Fibroblast of upper back skin (primary cell): ENCODE measurements at regions not wholly inside any gene's neighbourhood (a gene's known extent, or its start where the extent isn't known, plus 50 kb on each side); places are given as distances from the start of the nearest gene placed in this dataset.

Experiments used
- DNase-seq: peaks from one replicate; pipeline ENCODE4 v3.0.0-alpha.2; 2013

DNA sequence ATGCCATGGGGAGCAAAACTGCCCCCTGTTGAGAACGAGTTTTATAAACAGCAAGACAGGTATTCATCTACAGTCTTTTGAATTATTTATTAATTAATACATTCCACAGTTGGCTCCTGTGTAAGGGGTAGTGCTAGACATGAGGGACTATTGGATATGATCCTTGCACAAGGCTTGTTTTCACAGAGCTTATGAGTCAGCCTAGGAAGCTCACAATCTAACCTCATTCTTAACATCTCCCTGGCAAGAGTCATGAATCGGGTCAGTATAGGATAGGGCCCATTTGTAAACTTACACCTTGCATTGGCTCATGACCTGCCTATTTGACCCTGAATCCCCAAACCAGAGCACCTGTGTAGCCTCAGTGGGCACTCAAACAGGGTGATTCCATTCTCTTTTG is 209.1 kb upstream of the HCCS start:
- peak; percentile 49 for DNase-seq

GRCh38 chrX:10903523-10903922 is 207.6 kb upstream of the HCCS start:
- no peak for DNase-seq

GRCh38 chrX:10904220-10904619 is 206.9 kb upstream of the HCCS start:
- DNase-seq: peak; percentile 77

DNA sequence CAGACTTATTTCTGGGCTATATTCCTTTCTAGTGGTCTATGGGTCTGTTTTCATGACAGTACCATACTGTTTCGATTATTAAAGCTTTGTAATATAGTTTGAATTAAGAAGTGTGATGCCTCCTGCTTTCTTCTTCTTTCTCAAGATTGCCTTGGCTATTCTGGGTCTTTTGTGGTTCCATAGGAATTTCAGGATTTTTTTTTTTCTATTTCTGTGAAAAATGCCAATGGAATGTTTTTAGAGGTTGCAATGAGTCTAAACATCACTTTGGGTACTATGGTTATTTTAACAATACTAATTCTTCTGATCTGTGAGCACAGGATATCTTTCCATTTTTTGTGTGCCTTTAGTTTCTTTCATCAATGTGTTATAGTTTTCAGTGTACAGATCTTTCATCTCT is 204.3 kb upstream of the HCCS start:
- no peak for DNase-seq

DNA sequence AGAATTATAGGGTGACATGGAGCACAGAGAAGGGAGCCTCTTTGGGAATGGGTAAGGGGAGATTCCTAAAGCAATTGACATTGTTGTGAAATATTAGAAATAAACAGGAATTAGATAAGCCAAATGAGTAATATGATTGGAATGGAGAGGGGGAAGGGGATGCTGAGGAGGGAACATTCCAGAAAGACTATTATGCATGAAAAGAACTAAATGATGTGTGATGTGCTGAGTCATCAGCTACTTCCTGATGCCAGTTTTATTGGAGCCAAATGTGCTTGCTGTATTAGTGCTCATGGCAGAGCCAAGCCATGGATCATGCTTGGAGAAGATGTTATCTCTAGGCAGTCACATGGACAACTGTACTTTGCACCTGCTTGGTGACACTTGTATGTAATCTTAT is 189.0 kb upstream of the HCCS start:
- peak; percentile 89 for DNase-seq

GRCh38 chrX:10922835-10923234 is 188.3 kb upstream of the HCCS start:
- DNase-seq: no peak

DNA sequence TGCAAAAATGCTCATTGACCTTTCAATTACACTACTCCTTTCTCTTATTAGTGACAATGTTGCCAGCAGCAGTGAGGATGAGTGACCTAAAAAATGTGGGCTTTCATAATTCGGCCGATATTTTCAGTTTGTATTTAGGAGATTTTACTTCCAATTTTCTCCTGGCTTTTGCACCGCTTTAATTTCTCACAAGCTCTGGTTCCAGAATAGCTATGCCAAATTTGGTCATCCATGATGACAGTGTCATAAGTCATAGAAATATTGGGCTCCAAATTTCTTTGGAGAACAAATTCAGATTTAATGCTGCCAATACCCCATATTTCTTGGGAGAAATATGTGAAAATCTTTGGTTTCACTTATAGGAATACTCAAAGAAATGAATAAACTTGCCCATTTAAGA is 187.7 kb upstream of the HCCS start:
- no peak for DNase-seq

- no peak for DNase-seq
Observed at GRCh38 chrX:10926404-10926803, 184.7 kb upstream of the HCCS start.

GRCh38 chrX:10926891-10927290 is 184.2 kb upstream of the HCCS start:
- DNase-seq: peak; percentile 80

- peak; percentile 39 for DNase-seq
Observed at GRCh38 chrX:10929747-10930146, 181.4 kb upstream of the HCCS start.

DNA sequence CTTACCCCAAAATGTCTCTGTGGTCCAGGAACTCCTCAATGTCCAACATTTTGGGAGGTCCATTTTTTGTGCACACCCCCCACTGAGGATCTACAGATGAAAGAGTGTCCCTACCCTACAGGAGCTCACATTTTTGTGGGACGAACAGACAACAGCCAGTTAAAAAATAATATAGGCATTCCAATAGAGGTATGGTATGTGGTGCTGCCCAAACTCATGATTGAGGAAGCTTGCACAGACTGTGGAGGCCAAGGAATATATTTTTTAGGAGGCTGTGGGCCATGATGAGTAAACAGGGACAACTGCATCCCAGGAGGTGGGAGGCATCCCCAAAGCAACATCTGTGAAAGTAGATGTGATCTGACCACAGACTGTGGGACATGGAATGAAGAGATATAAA is 181.0 kb upstream of the HCCS start:
- DNase-seq: peak; percentile 52

DNA sequence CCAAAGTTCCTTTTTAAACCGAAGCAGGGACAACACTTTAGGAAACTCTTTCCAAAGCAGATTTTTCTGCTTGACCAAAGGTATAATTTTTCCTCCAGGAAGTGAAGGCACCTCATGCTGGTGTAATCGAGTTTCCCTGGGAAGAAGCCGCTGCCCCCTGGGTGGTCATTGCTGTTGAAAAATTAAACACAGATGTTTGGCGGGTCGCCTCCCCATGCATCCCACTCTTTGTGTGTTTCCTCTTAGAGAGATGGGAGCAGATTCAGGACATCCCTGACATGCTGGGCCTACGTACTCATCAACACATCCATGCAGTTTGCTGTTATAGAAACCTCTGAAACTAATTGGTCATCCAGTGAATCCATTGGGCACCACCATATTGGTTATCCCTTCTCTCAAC is 179.2 kb upstream of the HCCS start:
- peak; percentile 69 for DNase-seq

- no peak for DNase-seq
Observed at GRCh38 chrX:10932842-10933440, 178.2 kb upstream of the HCCS start.

GRCh38 chrX:10935501-10935900 is 175.6 kb upstream of the HCCS start:
- no peak for DNase-seq

DNA sequence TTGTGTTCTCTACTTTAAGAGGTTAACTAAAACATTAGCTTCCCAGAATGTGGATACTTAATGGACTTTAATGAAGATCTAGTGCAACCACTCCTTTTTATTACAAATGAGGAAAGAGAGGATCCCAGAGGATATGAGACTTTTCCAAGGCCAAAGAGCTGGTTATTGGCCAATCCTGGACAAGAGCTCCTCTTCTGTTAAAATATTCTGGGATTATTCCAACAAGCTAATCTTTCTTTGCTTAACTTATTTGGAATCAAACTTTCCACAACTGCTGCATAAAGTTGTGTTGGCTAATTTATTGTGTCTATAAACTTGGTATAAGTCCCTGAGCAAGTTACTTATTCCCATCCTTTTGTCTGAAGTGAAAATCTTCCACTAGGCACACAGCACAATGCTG is 174.2 kb upstream of the HCCS start:
- no peak for DNase-seq

DNA sequence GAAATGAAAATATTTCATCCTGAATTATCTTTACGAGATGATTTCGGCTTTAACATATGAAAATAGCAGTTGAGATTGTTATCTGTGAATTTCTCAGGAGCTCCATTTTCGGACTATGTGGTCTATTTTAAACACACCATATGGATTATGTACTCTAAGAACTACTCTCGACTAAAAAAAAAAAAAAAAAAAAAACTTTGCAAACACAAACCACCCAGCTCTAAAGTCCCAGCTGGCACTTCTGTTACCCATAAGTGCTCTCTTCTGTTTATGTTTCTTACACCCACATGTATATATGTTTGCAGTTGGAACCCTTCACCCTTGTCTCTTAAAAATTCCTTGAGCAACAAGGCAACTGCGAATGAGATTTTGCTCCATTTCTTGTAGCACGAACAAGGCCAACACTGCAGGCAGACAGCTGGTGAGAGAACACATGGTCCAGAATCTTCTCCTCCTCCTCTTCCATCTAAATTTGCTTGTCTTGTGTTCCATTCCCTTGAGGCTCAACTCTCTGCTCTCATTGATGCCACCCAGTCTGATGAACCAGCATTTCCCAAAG is 172.7 kb upstream of the HCCS start:
- no peak for DNase-seq

DNA sequence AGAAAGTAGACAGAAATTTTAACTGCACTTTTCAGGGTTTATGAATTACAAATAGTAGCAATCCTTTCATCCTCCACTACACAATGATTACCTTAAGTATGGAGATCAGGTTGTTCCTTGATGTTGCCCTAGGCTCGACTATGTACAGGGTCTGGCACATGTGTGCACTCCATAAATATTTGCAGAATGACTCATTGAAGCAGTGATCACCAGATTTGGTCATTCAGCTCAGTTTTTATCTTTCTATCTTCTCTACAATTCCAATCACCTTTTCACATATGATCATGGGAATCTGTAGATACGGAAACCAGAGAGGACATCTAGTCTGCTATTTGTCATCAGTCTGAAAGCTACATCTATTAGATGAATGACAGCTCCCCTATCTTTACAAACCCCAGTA is 171.7 kb upstream of the HCCS start:
- DNase-seq: peak; percentile 37

DNA sequence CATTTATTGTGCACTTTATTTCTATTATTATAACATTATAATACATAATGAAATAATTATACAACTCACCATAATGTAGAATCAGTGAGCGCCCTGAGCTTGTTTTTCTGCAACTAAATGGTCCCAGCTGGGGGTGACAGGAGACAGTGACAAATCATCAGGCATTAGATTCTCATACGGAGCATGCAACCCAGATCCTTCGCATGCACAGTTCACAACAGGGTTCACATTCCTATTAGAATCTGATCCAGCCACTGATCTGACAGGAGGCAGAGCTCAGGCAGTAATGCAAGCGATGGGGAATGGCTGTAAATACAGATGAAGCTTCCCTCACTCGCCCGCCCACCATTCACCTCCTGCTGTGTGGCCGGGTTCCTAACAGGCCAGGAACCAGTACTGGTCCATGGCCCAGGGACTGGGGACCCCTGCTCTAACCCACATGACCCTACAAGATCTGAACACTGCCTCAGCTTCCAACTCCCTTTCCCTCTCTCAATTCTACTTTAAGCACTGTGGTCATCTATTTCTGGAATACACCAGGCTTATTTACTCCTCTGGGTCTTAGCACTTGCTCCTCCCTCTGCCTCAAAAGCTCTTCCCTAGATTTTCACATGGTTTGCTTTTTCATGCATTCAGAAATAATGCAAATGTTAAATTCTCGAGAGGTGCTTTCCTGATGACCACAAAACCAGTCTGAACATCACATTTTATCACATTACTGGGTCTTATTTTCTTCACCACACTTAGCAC is 166.8 kb upstream of the HCCS start:
- peak; percentile 44 for DNase-seq

DNA sequence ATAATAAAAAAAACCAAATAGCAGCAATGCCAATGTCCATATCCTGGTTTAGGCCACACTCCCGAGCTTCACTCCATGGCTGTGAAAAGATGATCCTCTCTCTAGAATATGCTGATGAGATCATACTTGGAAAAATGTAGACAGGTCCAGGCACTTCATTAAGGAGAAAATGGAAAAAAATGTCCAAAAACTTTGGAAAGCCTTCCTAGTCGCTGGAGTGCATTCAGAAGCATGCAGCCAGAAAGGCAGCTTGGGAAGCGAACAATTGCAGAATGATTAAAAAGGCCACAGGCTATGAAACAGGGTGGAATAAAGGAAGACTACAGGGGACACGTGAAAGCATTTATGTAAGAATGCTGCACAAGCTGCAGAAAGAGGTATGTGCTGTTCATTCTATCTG is 165.6 kb upstream of the HCCS start:
- peak; percentile 61 for DNase-seq

GRCh38 chrX:10949541-10949940 is 161.6 kb upstream of the HCCS start:
- DNase-seq: no peak

- no peak for DNase-seq
Observed at GRCh38 chrX:10952619-10953018, 158.5 kb upstream of the HCCS start.

DNA sequence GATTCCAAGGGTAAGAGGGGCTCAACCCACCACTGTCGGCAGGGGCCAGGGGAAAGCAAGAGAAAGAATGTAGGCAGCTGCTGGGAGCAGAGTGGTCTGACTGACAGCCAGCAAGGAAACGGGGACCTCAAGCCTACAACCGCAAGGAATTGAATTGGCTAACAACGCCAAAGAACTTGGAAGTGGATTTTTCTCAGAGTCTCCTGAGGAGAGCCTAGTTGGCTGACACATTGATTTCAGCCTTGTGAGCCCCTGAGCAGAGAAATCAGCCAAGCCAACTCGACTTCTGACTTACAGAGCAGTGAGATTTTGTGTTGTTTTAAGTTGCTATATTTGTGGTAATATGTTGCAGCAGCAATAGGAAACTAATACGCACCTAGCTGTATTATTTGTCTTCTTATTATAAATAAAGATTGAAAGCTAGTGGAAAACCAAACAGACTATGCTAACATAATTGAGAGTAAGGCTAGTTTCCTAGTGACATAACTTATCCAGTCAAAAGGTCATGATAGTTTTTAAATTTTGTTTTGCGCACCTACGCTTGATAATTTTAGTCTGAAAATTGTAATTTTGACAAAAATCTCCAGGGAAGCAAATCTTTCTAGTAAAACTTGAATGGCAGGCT is 145.8 kb upstream of the HCCS start:
- peak; percentile 53 for DNase-seq

GRCh38 chrX:10966057-10966456 is 145.1 kb upstream of the HCCS start:
- no peak for DNase-seq

DNA sequence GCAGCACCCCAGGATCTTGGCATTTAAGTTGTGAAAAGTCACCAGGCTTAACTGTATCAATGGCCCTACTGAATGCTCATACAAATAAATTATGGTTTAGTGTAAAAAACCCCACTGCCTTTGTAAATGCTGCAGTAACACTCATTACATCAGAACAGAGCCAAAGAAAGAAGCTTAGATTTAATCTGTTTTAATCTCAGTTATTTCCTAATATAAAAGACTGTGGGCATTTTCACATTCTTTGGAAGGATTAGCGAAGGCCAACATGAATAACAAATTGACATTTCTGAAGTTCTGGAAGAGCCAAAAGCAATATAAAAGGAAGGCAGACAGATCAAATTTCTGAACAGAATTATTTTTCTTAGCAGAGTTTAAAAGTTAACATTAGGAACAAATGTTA is 140.0 kb upstream of the HCCS start:
- peak; percentile 39 for DNase-seq
